Upper lobe of left lung (tissue), 6 donors: ENCODE measurements at regions not wholly inside any gene's neighbourhood (a gene's known extent, or its start where the extent isn't known, plus 50 kb on each side); places are given as distances from the start of the nearest gene placed in this dataset.

ENCODE experiments used
- ATAC-seq, 2 donors: fragments of 200-7000 bp; cut with Tn5 transposase; one replicate each; pipeline ENCODE4 v1.9.1; 2022; ENCODE audit warnings: mild to moderate bottlenecking in 2 of 2, moderate library complexity in 2 of 2; ENCODE audit not compliant: low FRiP score in 2 of 2
- DNase-seq, 2 donors: peaks; one replicate each; pipeline ENCODE4 v3.0.0-alpha.2; 2019 to 2020
- H3K27ac ChIP-seq, 4 donors: fragments of 200-600 bp; sonication (generic); one replicate each; pipeline ENCODE4 v1.5.1; 2016 to 2019
- H3K27me3 ChIP-seq, 4 donors: fragments of 200-600 bp; sonication (generic); one replicate each; pipeline ENCODE4 v1.5.1; 2017 to 2019
- H3K36me3 ChIP-seq, 4 donors: fragments of 200-600 bp; sonication (generic); one replicate each; pipeline ENCODE4 v1.5.1; 2016 to 2019
- H3K4me1 ChIP-seq, 4 donors: fragments of 200-600 bp; sonication (generic); one replicate each; pipeline ENCODE4 v1.5.1; 2018 to 2019
- H3K4me3 ChIP-seq, 4 donors: fragments of 200-600 bp; sonication (generic); one replicate each; pipeline ENCODE4 v1.5.1; 2017 to 2019; ENCODE audit warnings: mild to moderate bottlenecking in 2 of 4, moderate library complexity in 1 of 4
- H3K9me3 ChIP-seq, 4 donors: fragments of 200-600 bp; sonication (generic); one replicate each; pipeline ENCODE4 v1.5.1; 2018 to 2019
- CTCF ChIP-seq, 6 experiments: fragments of 450-650 bp in 4 of 6; fragments of 200-600 bp in 2 of 6; sonication (generic) in 2 of 6; IDR thresholded peaks; one replicate each; pipeline ENCODE4 v1.5.1; 2016 to 2019; ENCODE audit warnings: antibody characterized with exemption in 6 of 6
- EP300 ChIP-seq, 4 donors: sonication (generic); formaldehyde crosslinking; IDR thresholded peaks; one replicate each; pipeline ENCODE4 v1.5.1; 2017; ENCODE audit warnings: antibody characterized with exemption in 4 of 4, control low read depth in 2 of 4
- POLR2A ChIP-seq, 4 donors: fragments of 450-650 bp; IDR thresholded peaks; one replicate each; pipeline ENCODE4 v1.5.1; 2016 to 2017; ENCODE audit warnings: antibody characterized with exemption in 4 of 4, mild to moderate bottlenecking in 2 of 4
- POLR2AphosphoS5 ChIP-seq, 2 donors: sonication (generic); formaldehyde crosslinking; IDR thresholded peaks; one replicate each; pipeline ENCODE4 v1.5.1; 2017; ENCODE audit warnings: antibody characterized with exemption in 2 of 2
- WGBS, 2 donors: methylation state at CpG; one replicate each; pipeline ENCODE4 v1.1.5; 2017 to 2018; 5-methylcytosine and 5-hydroxymethylcytosine counted together
- donor health status: DM: no; HTN: no; CAD: no; lungs with moderate emphysema.
- donor health status: DM: no; HTN: yes; CAD: no; lungs with severe emphysema.

- Histone ChIP-seq H3K27me3 (no peaks in the 10 kb centered on the region), H3K9me3 (no peaks in the 10 kb centered on the region), H3K4me1 (no peaks in the 10 kb centered on the region), H3K36me3 (no peaks in the 10 kb centered on the region), H3K27ac (no peak overlapping the region), H3K4me3 (no peak overlapping the region)
- no peak for TF ChIP-seq POLR2AphosphoS5 (IDR thresholded peaks at IDR 0.05)
- no peak for TF ChIP-seq POLR2A (IDR thresholded peaks at IDR 0.05)
- 65 to 80% methylated on average over 3 of the region's 3 CpGs for WGBS, 2 donors
- ATAC-seq (no peak), DNase-seq (no peak)
Measured at GRCh38 chr20:54291339-54292010, 83.6 kb downstream of the PFDN4 start.

GRCh38 chr20:54292185-54292584, 84.3 kb downstream of the PFDN4 start:
- H3K4me3 ChIP-seq, result no peak overlapping the region
- 44 to 67% methylated on average over 3 of the region's 3 CpGs for WGBS, 2 donors
- H3K9me3 ChIP-seq, result no peaks in the 10 kb centered on the region
- no peaks in the 10 kb centered on the region for H3K4me1 ChIP-seq
- no peak overlapping the region for H3K27ac ChIP-seq
- DNase-seq, result no peak
- ATAC-seq, result no peak
- no peaks in the 10 kb centered on the region for H3K27me3 ChIP-seq
- no peak for TF ChIP-seq POLR2A (IDR thresholded peaks at IDR 0.05)
- TF ChIP-seq POLR2AphosphoS5 (IDR thresholded peaks at IDR 0.05), result no peak
- no peak for TF ChIP-seq CTCF (IDR thresholded peaks at IDR 0.05)
- no peak for TF ChIP-seq EP300 (IDR thresholded peaks at IDR 0.05)
- no peaks in the 10 kb centered on the region for H3K36me3 ChIP-seq

GRCh38 chr20:54293526-54293925, 85.6 kb downstream of the PFDN4 start:
- ATAC-seq, result no peak
- Histone ChIP-seq H3K4me1 (no peaks in the 10 kb centered on the region), H3K36me3 (no peaks in the 10 kb centered on the region), H3K27me3 (no peaks in the 10 kb centered on the region), H3K9me3 (no peaks in the 10 kb centered on the region), H3K27ac (no peak overlapping the region), H3K4me3 (no peak overlapping the region)
- TF ChIP-seq POLR2AphosphoS5 (IDR thresholded peaks at IDR 0.05) (no peak), CTCF (IDR thresholded peaks at IDR 0.05) (no peak), POLR2A (IDR thresholded peaks at IDR 0.05) (no peak), EP300 (IDR thresholded peaks at IDR 0.05) (no peak)
- no peak for DNase-seq
- WGBS, 2 donors, result 53 to 72% methylated on average over 2 of the region's 2 CpGs

GRCh38 chr20:54294094-54294493, 86.2 kb downstream of the PFDN4 start:
- no peak overlapping the region for H3K27ac ChIP-seq
- no peak for ATAC-seq

GRCh38 chr20:54295686-54296085, 87.8 kb downstream of the PFDN4 start:
- ATAC-seq, result no peak
- Histone ChIP-seq H3K36me3 (no peaks in the 10 kb centered on the region), H3K27me3 (no peaks in the 10 kb centered on the region), H3K27ac (no peak overlapping the region), H3K4me1 (no peaks in the 10 kb centered on the region), H3K9me3 (no peaks in the 10 kb centered on the region), H3K4me3 (no peak overlapping the region)
- TF ChIP-seq CTCF (IDR thresholded peaks at IDR 0.05) (no peak), POLR2A (IDR thresholded peaks at IDR 0.05) (no peak), POLR2AphosphoS5 (IDR thresholded peaks at IDR 0.05) (no peak), EP300 (IDR thresholded peaks at IDR 0.05) (no peak)
- no peak for DNase-seq
- WGBS, 2 donors, result 86 to 90% methylated on average over 1 of the region's 1 CpG

More at GRCh38 chr20:54294094-54294493, 86.2 kb downstream of the PFDN4 start:
- Histone ChIP-seq H3K36me3 (no peaks in the 10 kb centered on the region), H3K4me3 (no peak overlapping the region), H3K27me3 (no peaks in the 10 kb centered on the region), H3K9me3 (no peaks in the 10 kb centered on the region), H3K4me1 (no peaks in the 10 kb centered on the region)
- WGBS, 2 donors, result 60 to 66% methylated on average over 2 of the region's 2 CpGs
- TF ChIP-seq POLR2A (IDR thresholded peaks at IDR 0.05) (no peak), POLR2AphosphoS5 (IDR thresholded peaks at IDR 0.05) (no peak), CTCF (IDR thresholded peaks at IDR 0.05) (no peak), EP300 (IDR thresholded peaks at IDR 0.05) (no peak)
- DNase-seq, result no peak
